SW 1271 (cell line): ENCODE measurements at regions not wholly inside any gene's neighbourhood (a gene's known extent, or its start where the extent isn't known, plus 50 kb on each side); places are given as distances from the start of the nearest gene placed in this dataset.
"Not testable (repeated sequence)": the region's sequence is repeated elsewhere in the genome, so short reads cannot be mapped to it uniquely, and the experiment has no call there.

Source experiments
- DNase-seq, 2 experiments: peaks; one replicate each; lab custom pipeline; 2025; lab: John Stamatoyannopoulos, UW

- DNase-seq, result no peak
Observed at GRCh38 chr7:21317966-21318915, 109.6 kb upstream of the SP4 start.

GRCh38 chr7:21318916-21319270 lies 109.0 kb upstream of the SP4 start:
- no peak for DNase-seq

GRCh38 chr7:21326241-21326640 lies 101.6 kb upstream of the SP4 start:
- no peak for DNase-seq

GRCh38 chr7:21326921-21327320 lies 101.0 kb upstream of the SP4 start:
- no peak for DNase-seq

GRCh38 chr7:21327422-21328409 lies 100.2 kb upstream of the SP4 start:
- no peak for DNase-seq

- no peak for DNase-seq
Observed at GRCh38 chr7:21330462-21331178, 97.3 kb upstream of the SP4 start.

GRCh38 chr7:21334906-21335305 lies 93.0 kb upstream of the SP4 start:
- no peak for DNase-seq

GRCh38 chr7:21336743-21337142 lies 91.1 kb upstream of the SP4 start:
- DNase-seq, result no peak

- no peak for DNase-seq
Observed at GRCh38 chr7:21338728-21339164, 89.1 kb upstream of the SP4 start.

GRCh38 chr7:21344900-21345299 lies 83.0 kb upstream of the SP4 start:
- not testable (repeated sequence) for DNase-seq

- no peak for DNase-seq
Observed at GRCh38 chr7:21345361-21345760, 82.5 kb upstream of the SP4 start.

GRCh38 chr7:21346297-21346696 lies 81.6 kb upstream of the SP4 start:
- no peak for DNase-seq

- no peak for DNase-seq
Observed at GRCh38 chr7:21352540-21353387, 75.1 kb upstream of the SP4 start.

GRCh38 chr7:21353388-21353780 lies 74.5 kb upstream of the SP4 start:
- DNase-seq, result no peak

- no peak for DNase-seq
Observed at GRCh38 chr7:21354284-21354683, 73.6 kb upstream of the SP4 start.

GRCh38 chr7:21355406-21355874 lies 72.4 kb upstream of the SP4 start:
- DNase-seq, result no peak

- no peak for DNase-seq
Observed at GRCh38 chr7:21356616-21357015, 71.3 kb upstream of the SP4 start.

- no peak for DNase-seq
Observed at GRCh38 chr7:21357151-21358097, 70.5 kb upstream of the SP4 start.

GRCh38 chr7:21358648-21359047 lies 69.2 kb upstream of the SP4 start:
- DNase-seq, result no peak

- no peak for DNase-seq
Observed at GRCh38 chr7:21359163-21359562, 68.7 kb upstream of the SP4 start.
